B cell (primary cell): ENCODE measurements at regions not wholly inside any gene's neighbourhood (a gene's known extent, or its start where the extent isn't known, plus 50 kb on each side); places are given as distances from the start of the nearest gene placed in this dataset.

ENCODE experiments used
- ATAC-seq: fragments of 200-7000 bp; cut with Tn5 transposase; one replicate; pipeline ENCODE4 v1.10.0; 2021; ENCODE audit warnings: low read depth, mild to moderate bottlenecking, moderate number of reproducible peaks, moderate library complexity
- CTCF ChIA-PET: fragments of 350-600 bp; sonication (Branson Sonifier 250); formaldehyde crosslinking; loops from one replicate; lab custom pipeline; 2021; ENCODE audit warnings: antibody characterized with exemption, inconsistent platforms; lab: Charles Lee
- POLR2A ChIA-PET: fragments of 350-600 bp; sonication (Branson Sonifier 250); formaldehyde crosslinking; loops from one replicate; lab custom pipeline; 2021; ENCODE audit warnings: antibody characterized with exemption; lab: Charles Lee
- DNase-seq: peaks from one replicate; pipeline ENCODE4 v3.0.0; 2013
- H2AFZ ChIP-seq: 2 replicates; pipeline ENCODE4 v1.6.1; 2012; ENCODE audit warnings: mild to moderate bottlenecking, low read depth, low read length; ENCODE audit not compliant: insufficient read depth, poor library complexity, severe bottlenecking
- H3K27ac ChIP-seq, 2 donors: 1 replicate in 1 of 2; 2 replicates in 1 of 2; pipeline ENCODE4 v1.5.1; 2012 to 2013; ENCODE audit warnings: low read length in 2 of 2, mild to moderate bottlenecking in 2 of 2, moderate library complexity in 1 of 2
- H3K27me3 ChIP-seq, 4 experiments: fragments of 200-600 bp in 1 of 4; sonication (generic) in 1 of 4; replicated peaks in 1 of 4; 1 replicate in 2 of 4; 2 replicates in 2 of 4; pipeline versions ENCODE4 v1.6.1 to v1.7.0; 2013 to 2016; ENCODE audit warnings: low read length in 3 of 4, mild to moderate bottlenecking in 2 of 4, mixed read lengths in 1 of 4, moderate library complexity in 1 of 4; ENCODE audit not compliant: insufficient read depth in 4 of 4, control insufficient read depth in 3 of 4; ENCODE audit errors: control extremely low read depth in 1 of 4
- H3K36me3 ChIP-seq, 2 experiments: replicated peaks in 1 of 2; 1 replicate in 1 of 2; 2 replicates in 1 of 2; pipeline versions ENCODE4 v1.6.1 to v1.7.1; 2013; ENCODE audit warnings: low read length in 1 of 2; ENCODE audit not compliant: insufficient read depth in 2 of 2, control insufficient read depth in 1 of 2; ENCODE audit errors: control extremely low read depth in 1 of 2, extremely low read depth in 1 of 2
- H3K4me1 ChIP-seq, 2 donors: fragments of 200-600 bp in 1 of 2; sonication (generic) in 1 of 2; 1 replicate in 1 of 2; 2 replicates in 1 of 2; pipeline versions ENCODE4 v1.5.1 to v1.6.1; 2013 to 2017; ENCODE audit warnings: low read length in 2 of 2; ENCODE audit not compliant: control insufficient read depth in 2 of 2, insufficient read depth in 2 of 2
- H3K4me2 ChIP-seq: replicated peaks from 2 replicates; pipeline ENCODE3; 2012; ENCODE audit warnings: mild to moderate bottlenecking, low read depth, low read length; ENCODE audit not compliant: poor library complexity, severe bottlenecking
- H3K4me3 ChIP-seq, 5 experiments: fragments of 200-600 bp in 1 of 5; sonication (generic) in 1 of 5; 1 replicate in 3 of 5; 2 replicates in 2 of 5; pipeline versions ENCODE4 v1.5.1 to v1.7.0; 2011 to 2016; ENCODE audit warnings: low read length in 4 of 5, mild to moderate bottlenecking in 4 of 5, low read depth in 2 of 5, control low read depth in 1 of 5, moderate library complexity in 1 of 5; ENCODE audit not compliant: insufficient read depth in 1 of 5; ENCODE audit errors: control extremely low read depth in 1 of 5, extremely low read depth in 1 of 5
- H3K79me2 ChIP-seq: fragments of 200-600 bp; sonication (generic); one replicate; pipeline ENCODE4 v1.6.0; 2016; ENCODE audit warnings: low read length; ENCODE audit not compliant: control insufficient read depth, insufficient read depth
- H3K9ac ChIP-seq: fragments of 200-600 bp; sonication (generic); 2 replicates; pipeline ENCODE4 v1.6.1; 2017; ENCODE audit warnings: mild to moderate bottlenecking, low read length, moderate library complexity
- H3K9me3 ChIP-seq, 3 donors: one replicate each; pipeline versions ENCODE4 v1.6.1 to v1.7.1; 2013; ENCODE audit warnings: low read length in 2 of 3; ENCODE audit not compliant: control insufficient read depth in 2 of 3, insufficient read depth in 1 of 3; ENCODE audit errors: control extremely low read depth in 1 of 3
- H4K20me1 ChIP-seq: 2 replicates; pipeline ENCODE4 v1.6.0; 2012; ENCODE audit warnings: mild to moderate bottlenecking, low read length; ENCODE audit not compliant: insufficient read depth, control insufficient read depth, poor library complexity, severe bottlenecking
- H3K27ac Mint-ChIP-seq: one replicate; pipeline ENCODE4 v1.8.0; 2021; ENCODE audit warnings: mixed read lengths
- H3K27me3 Mint-ChIP-seq: one replicate; pipeline ENCODE4 v1.8.0; 2021; ENCODE audit warnings: mixed read lengths
- H3K4me1 Mint-ChIP-seq: one replicate; pipeline ENCODE4 v1.8.0; 2021; ENCODE audit warnings: mixed read lengths
- H3K4me3 Mint-ChIP-seq: one replicate; pipeline ENCODE4 v1.8.0; 2021; ENCODE audit warnings: mixed read lengths
- H3K9me3 Mint-ChIP-seq: one replicate; pipeline ENCODE4 v1.8.0; 2022; ENCODE audit warnings: mixed read lengths; ENCODE audit not compliant: insufficient read depth
- EZH2 ChIP-seq: IDR thresholded peaks from 2 replicates; pipeline ENCODE4 v1.6.1; 2012; ENCODE audit warnings: borderline replicate concordance, low read depth, mild to moderate bottlenecking, moderate library complexity, low read length; ENCODE audit not compliant: insufficient read depth, poor library complexity, severe bottlenecking
- WGBS: methylation state at CpG from one replicate; pipeline ENCODE4 v1.1.5; 2013; ENCODE audit warnings: missing lambda C conversion rate; ENCODE audit not compliant: insufficient coverage; 5-methylcytosine and 5-hydroxymethylcytosine counted together
- intact Hi-C: fragments of 100-400 bp; cut with micrococcal nuclease; formaldehyde crosslinking; loops from one replicate; pipeline ENCODE4 v1.10.0; 2022
- TF ChIP-seq, protein P1 (sequence below): fragments of 200-600 bp; IDR thresholded peaks from one replicate; pipeline ENCODE4 v1.8.0; 2022; ENCODE audit warnings: antibody characterized with exemption, mild to moderate bottlenecking

DNA sequence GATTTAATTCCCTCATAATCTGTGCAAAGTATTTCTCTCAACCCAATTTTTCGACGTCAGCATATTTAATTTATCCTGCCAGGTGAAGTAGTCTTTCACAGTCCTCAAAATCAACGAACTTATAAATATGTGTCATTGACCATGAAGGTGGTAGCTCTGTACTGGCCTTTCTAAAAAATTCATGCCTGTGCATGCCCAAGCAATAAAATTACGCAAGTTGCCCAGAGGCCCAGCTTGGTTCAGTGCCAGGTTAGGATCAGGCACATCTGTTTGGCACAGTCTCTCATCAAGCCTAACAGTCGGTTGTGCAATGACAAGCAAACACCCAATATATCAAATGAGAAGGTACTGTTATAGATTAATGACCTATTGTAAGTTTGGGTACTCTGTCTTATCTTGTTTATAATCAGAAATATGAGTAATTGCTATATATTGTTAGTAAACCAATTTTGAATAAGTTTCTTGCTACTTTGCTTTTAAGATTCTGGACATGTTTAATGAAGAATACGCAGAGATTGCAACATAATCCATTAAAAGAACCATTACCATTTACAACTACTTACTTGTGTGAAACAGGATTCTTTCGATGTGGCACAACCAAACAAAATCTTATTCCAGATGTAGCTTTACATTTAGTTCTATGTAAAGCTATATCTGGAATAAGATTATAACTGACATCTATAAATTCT, 159.0 kb upstream of the IL12A start:
- peaks cover 7% of the 10 kb centered on the region in 2 donors for H3K4me1 ChIP-seq
- no peaks in the 10 kb centered on the region for H3K9me3 Mint-ChIP-seq
- H3K79me2 ChIP-seq: no peaks in the 10 kb centered on the region
- H2AFZ ChIP-seq: no peak overlapping the region
- H3K4me1 Mint-ChIP-seq: peaks cover 1% of the 10 kb centered on the region
- H3K27me3 Mint-ChIP-seq: no peaks in the 10 kb centered on the region
- no peak overlapping the region for H3K9ac ChIP-seq
- intact Hi-C loops: no loop called here
- ATAC-seq (no peak), DNase-seq (no peak)
- 100% methylated on average over 1 of the region's 7 CpGs for WGBS
- no peak overlapping the region for H3K4me3 ChIP-seq
- no peaks in the 10 kb centered on the region for H3K36me3 ChIP-seq
- H3K27me3 ChIP-seq: no peaks in the 10 kb centered on the region
- no peak for TF ChIP-seq EZH2
- TF ChIP-seq, protein P1, sequence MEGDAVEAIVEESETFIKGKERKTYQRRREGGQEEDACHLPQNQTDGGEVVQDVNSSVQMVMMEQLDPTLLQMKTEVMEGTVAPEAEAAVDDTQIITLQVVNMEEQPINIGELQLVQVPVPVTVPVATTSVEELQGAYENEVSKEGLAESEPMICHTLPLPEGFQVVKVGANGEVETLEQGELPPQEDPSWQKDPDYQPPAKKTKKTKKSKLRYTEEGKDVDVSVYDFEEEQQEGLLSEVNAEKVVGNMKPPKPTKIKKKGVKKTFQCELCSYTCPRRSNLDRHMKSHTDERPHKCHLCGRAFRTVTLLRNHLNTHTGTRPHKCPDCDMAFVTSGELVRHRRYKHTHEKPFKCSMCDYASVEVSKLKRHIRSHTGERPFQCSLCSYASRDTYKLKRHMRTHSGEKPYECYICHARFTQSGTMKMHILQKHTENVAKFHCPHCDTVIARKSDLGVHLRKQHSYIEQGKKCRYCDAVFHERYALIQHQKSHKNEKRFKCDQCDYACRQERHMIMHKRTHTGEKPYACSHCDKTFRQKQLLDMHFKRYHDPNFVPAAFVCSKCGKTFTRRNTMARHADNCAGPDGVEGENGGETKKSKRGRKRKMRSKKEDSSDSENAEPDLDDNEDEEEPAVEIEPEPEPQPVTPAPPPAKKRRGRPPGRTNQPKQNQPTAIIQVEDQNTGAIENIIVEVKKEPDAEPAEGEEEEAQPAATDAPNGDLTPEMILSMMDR: no peak
- H3K4me3 Mint-ChIP-seq: no peak overlapping the region
- POLR2A ChIA-PET: no interaction called here
- H3K27ac ChIP-seq: no peak overlapping the region
- H3K9me3 ChIP-seq: peaks cover 0 to 2% (median 0%) of the 10 kb centered on the region in 3 donors
- H3K4me2 ChIP-seq: no peak overlapping the region
- no peaks in the 10 kb centered on the region for H4K20me1 ChIP-seq
- no peak overlapping the region for H3K27ac Mint-ChIP-seq
- CTCF ChIA-PET: interaction anchor here (1.1 to 1.4 kb wide), 5 partner anchors 11 to 583 kb away, joined by 3 to 4 read pairs (median 3); no protein-coding TSS in a partner anchor

GRCh38 chr3:159830523-159831154, 158.0 kb upstream of the IL12A start:
- POLR2A ChIA-PET: no interaction called here
- Mint-ChIP-seq H3K4me3 (no peak overlapping the region), H3K27ac (no peak overlapping the region), H3K9me3 (no peaks in the 10 kb centered on the region), H3K27me3 (no peaks in the 10 kb centered on the region), H3K4me1 (peaks cover 1% of the 10 kb centered on the region)
- Histone ChIP-seq H3K9ac (no peak overlapping the region), H3K27ac (no peak overlapping the region), H3K4me2 (no peak overlapping the region), H3K79me2 (no peaks in the 10 kb centered on the region), H3K4me1 (peaks cover 7% of the 10 kb centered on the region in 2 donors), H3K36me3 (no peaks in the 10 kb centered on the region), H3K27me3 (no peaks in the 10 kb centered on the region), H3K9me3 (peaks cover 0 to 2% (median 0%) of the 10 kb centered on the region in 3 donors), H2AFZ (no peak overlapping the region), H3K4me3 (no peak overlapping the region), H4K20me1 (no peaks in the 10 kb centered on the region)
- CTCF ChIA-PET: interaction anchor here (0.6 kb wide), 1 partner anchor 13 kb away, joined by 4 read pairs; no protein-coding TSS in a partner anchor
- intact Hi-C loops: no loop called here
- no peak for DNase-seq
- WGBS: no CpG with 5 or more reads among the region's 1 CpG
- no peak for ATAC-seq
- no peak for TF ChIP-seq EZH2
- TF ChIP-seq, protein P1: no peak
